ENCODE measurements at regions not wholly inside any gene's neighbourhood (a gene's known extent, or its start where the extent isn't known, plus 50 kb on each side); places are given as distances from the start of the nearest gene placed in this dataset.

- no peak for TF ChIP-seq CTCF (IDR thresholded peaks at IDR 0.05; ENCODE audit: extremely low read depth, insufficient read depth, missing control alignments)
- DNase-seq (ENCODE audit: low spot score) = no peak
- in situ Hi-C loops (cut with MboI; ENCODE audit: low pct_unique_long_range_greater_than_20kb, low sequenced_read_pairs, unreplicated experiment) = no loop called here
These were observed 1632.8 kb downstream of the NCAM2 start for GRCh38 chr21:22630953-22631465.

GRCh38 chr21:22632176-22632575 is 1634.0 kb downstream of the NCAM2 start:
- TF ChIP-seq CTCF (IDR thresholded peaks at IDR 0.05; ENCODE audit: extremely low read depth, insufficient read depth, missing control alignments) = no peak
- in situ Hi-C loops (cut with MboI; ENCODE audit: low pct_unique_long_range_greater_than_20kb, low sequenced_read_pairs, unreplicated experiment) = no loop called here
- DNase-seq (ENCODE audit: low spot score) = no peak

- in situ Hi-C loops (cut with MboI; ENCODE audit: low pct_unique_long_range_greater_than_20kb, low sequenced_read_pairs, unreplicated experiment) = no loop called here
- no peak for TF ChIP-seq CTCF (IDR thresholded peaks at IDR 0.05; ENCODE audit: extremely low read depth, insufficient read depth, missing control alignments)
- DNase-seq (ENCODE audit: low spot score) = no peak
These were observed 1651.0 kb downstream of the NCAM2 start for GRCh38 chr21:22649246-22649645.

GRCh38 chr21:22650226-22650625 is 1652.0 kb downstream of the NCAM2 start:
- in situ Hi-C loops (cut with MboI; ENCODE audit: low pct_unique_long_range_greater_than_20kb, low sequenced_read_pairs, unreplicated experiment) = no loop called here
- TF ChIP-seq CTCF (IDR thresholded peaks at IDR 0.05; ENCODE audit: extremely low read depth, insufficient read depth, missing control alignments) = no peak
- DNase-seq (ENCODE audit: low spot score) = no peak

- no peak for DNase-seq (ENCODE audit: low spot score)
- in situ Hi-C loops (cut with MboI; ENCODE audit: low pct_unique_long_range_greater_than_20kb, low sequenced_read_pairs, unreplicated experiment) = no loop called here
- no peak for TF ChIP-seq CTCF (IDR thresholded peaks at IDR 0.05; ENCODE audit: extremely low read depth, insufficient read depth, missing control alignments)
These were observed 1659.6 kb downstream of the NCAM2 start for GRCh38 chr21:22657781-22658180.

- no peak for TF ChIP-seq CTCF (IDR thresholded peaks at IDR 0.05; ENCODE audit: extremely low read depth, insufficient read depth, missing control alignments)
- no peak for DNase-seq (ENCODE audit: low spot score)
- in situ Hi-C loops (cut with MboI; ENCODE audit: low pct_unique_long_range_greater_than_20kb, low sequenced_read_pairs, unreplicated experiment) = no loop called here
These were observed 1671.9 kb downstream of the NCAM2 start for GRCh38 chr21:22670148-22670547.

GRCh38 chr21:22679207-22679606 is 1681.0 kb downstream of the NCAM2 start:
- no peak for TF ChIP-seq CTCF (IDR thresholded peaks at IDR 0.05; ENCODE audit: extremely low read depth, insufficient read depth, missing control alignments)
- in situ Hi-C loops (cut with MboI; ENCODE audit: low pct_unique_long_range_greater_than_20kb, low sequenced_read_pairs, unreplicated experiment) = no loop called here
- no peak for DNase-seq (ENCODE audit: low spot score)
